ENCODE measurements at regions not wholly inside any gene's neighbourhood (a gene's known extent, or its start where the extent isn't known, plus 50 kb on each side); places are given as distances from the start of the nearest gene placed in this dataset.
"Not testable (repeated sequence)": the region's sequence is repeated elsewhere in the genome, so short reads cannot be mapped to it uniquely, and the experiment has no call there.

DNA sequence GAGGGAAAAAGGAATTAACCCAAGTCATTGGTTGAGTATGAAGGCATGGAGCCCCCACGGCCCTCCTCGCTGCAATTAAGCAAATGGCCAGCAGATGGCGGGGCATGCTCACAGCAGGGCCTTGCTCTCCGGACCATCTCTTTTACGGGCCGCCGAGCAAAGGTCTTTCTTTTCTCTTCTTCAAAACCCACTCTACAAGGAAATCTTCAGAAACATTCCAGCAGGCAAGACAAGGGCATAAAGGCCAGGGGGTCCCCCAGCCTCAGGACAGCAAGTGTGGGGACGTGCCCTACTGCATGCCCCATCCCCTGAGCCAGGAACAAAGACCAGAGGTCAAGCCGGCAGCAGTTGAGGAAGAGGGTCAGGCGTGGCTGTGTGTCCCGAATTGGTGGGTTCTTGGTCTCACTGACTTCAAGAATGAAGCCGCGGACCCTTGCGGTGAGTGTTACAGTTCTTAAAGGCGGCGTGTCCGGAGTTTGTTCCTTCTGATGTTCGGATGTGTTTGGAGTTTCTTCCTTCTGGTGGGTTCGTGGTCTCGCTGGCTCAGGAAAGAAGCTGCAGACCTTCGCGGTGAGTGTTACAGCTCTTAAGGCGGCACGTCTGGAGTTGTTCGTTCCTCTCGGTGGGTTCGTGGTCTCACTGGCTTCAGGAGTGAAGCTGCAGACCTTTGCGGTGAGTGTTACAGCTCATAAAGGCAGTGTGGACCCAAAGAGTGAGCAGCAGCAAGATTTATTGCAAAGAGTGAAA is 59.6 kb upstream of the TOP1 start:
- 60% methylated on average over 20 of the region's 28 CpGs; no CpG with 5 or more reads in 1 of the 2 experiments for WGBS, 2 experiments (ENCODE audit: extremely low coverage in 1 of 2, insufficient coverage in 1 of 2, insufficient read length in 1 of 2, insufficient replicate concordance in 2 of 2, low coverage in 1 of 2, low lambda C conversion rate in 2 of 2, missing lambda C conversion rate in 1 of 2)

More for the DNA sequence above, 59.6 kb upstream of the TOP1 start:
- peak overlapping the region in 1 of 2 experiments; percentile 60; a peak in 3 of 4 replicates for H3K4me2 ChIP-seq (ENCODE audit: insufficient read depth in 1 of 2, low read depth in 2 of 2, low read length in 2 of 2)
- not testable (repeated sequence) for H3K4ac ChIP-seq (replicated peaks; ENCODE audit: insufficient read length, low read depth, low read length); H3K27ac ChIP-seq (ENCODE audit: low read depth, low read length); H3K23ac ChIP-seq (ENCODE audit: insufficient read length); H4K5ac ChIP-seq (ENCODE audit: insufficient read length, low read depth, low read length); H3K4me1 ChIP-seq (replicated peaks in 1 of 4; ENCODE audit: control insufficient read depth in 3 of 4, insufficient read depth in 4 of 4, low read length in 3 of 4); H2BK120ac ChIP-seq (replicated peaks; ENCODE audit: low read depth, low read length); H3K27me3 ChIP-seq (replicated peaks in 1 of 4; ENCODE audit: control insufficient read depth in 3 of 4, extremely low read depth in 1 of 4, insufficient read depth in 3 of 4, low read length in 3 of 4); H4K91ac ChIP-seq (replicated peaks; ENCODE audit: insufficient read length, low read length); H3K56ac ChIP-seq (replicated peaks; ENCODE audit: insufficient read length, low read depth, low read length); H3K14ac ChIP-seq (ENCODE audit: insufficient read length); H3K9me3 ChIP-seq (ENCODE audit: insufficient read depth in 2 of 2, low read depth in 1 of 2, low read length in 1 of 2); H3K9ac ChIP-seq (replicated peaks in 1 of 4; ENCODE audit: extremely low read depth in 1 of 4, low read depth in 3 of 4, low read length in 3 of 4); H3K36me3 ChIP-seq (ENCODE audit: control insufficient read depth in 2 of 4, insufficient read depth in 4 of 4, low read length in 3 of 4); H3K79me1 ChIP-seq (ENCODE audit: low read depth, low read length); H2BK20ac ChIP-seq (ENCODE audit: low read length); H2AK5ac ChIP-seq (ENCODE audit: low read depth, low read length); H3K79me2 ChIP-seq (ENCODE audit: control insufficient read depth in 1 of 2, insufficient read depth in 2 of 2, low read length in 2 of 2); H2BK12ac ChIP-seq (ENCODE audit: low read depth, low read length); H4K20me1 ChIP-seq (replicated peaks in 1 of 2; ENCODE audit: control insufficient read depth in 1 of 2, insufficient read depth in 2 of 2, low read length in 2 of 2); H2BK5ac ChIP-seq (ENCODE audit: low read depth, low read length); H3K23me2 ChIP-seq (ENCODE audit: low read depth, low read length); FAIRE-seq
- ChIA-PET POLR2A (ENCODE audit: partially characterized antibody) (interaction anchor here (1.0 kb wide), 1 partner anchor 127 kb away, joined by 3 read pairs; no protein-coding TSS in a partner anchor), CTCF (ENCODE audit: partially characterized antibody) (interaction anchor here (0.6 to 6.4 kb wide), 50 partner anchors 9 to 1847 kb away, joined by 3 to 99 read pairs (median 4); partner anchors contain the start of gene LPIN3)
- peak; percentile 50 to 98 for DNase-seq (ENCODE audit: low read depth in 1 of 2, low spot score in 2 of 2)
- peak overlapping the region; percentile 25; the same call in 1 of the 2 replicates for H2BK15ac ChIP-seq (ENCODE audit: low read length)
- peak overlapping the region; percentile 39; the same call in 1 of the 2 replicates for H3K18ac ChIP-seq (ENCODE audit: extremely low read depth, low read length)
- TF ChIP-seq, protein P1, sequence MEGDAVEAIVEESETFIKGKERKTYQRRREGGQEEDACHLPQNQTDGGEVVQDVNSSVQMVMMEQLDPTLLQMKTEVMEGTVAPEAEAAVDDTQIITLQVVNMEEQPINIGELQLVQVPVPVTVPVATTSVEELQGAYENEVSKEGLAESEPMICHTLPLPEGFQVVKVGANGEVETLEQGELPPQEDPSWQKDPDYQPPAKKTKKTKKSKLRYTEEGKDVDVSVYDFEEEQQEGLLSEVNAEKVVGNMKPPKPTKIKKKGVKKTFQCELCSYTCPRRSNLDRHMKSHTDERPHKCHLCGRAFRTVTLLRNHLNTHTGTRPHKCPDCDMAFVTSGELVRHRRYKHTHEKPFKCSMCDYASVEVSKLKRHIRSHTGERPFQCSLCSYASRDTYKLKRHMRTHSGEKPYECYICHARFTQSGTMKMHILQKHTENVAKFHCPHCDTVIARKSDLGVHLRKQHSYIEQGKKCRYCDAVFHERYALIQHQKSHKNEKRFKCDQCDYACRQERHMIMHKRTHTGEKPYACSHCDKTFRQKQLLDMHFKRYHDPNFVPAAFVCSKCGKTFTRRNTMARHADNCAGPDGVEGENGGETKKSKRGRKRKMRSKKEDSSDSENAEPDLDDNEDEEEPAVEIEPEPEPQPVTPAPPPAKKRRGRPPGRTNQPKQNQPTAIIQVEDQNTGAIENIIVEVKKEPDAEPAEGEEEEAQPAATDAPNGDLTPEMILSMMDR (IDR thresholded peaks at IDR 0.05; ENCODE audit: control extremely low read depth in 1 of 3, insufficient read depth in 1 of 3, low read depth in 1 of 3, low read length in 3 of 3), result peak; percentile 89 to 95 (median 94)
- TF ChIP-seq TEAD4 (IDR thresholded peaks at IDR 0.05; ENCODE audit: low read depth, low read length) (0 out of 2 replicates have a peak, but pooled peaks have one; percentile 35), RAD21 (IDR thresholded peaks at IDR 0.05 in 1 of 2, conservative IDR thresholded peaks at IDR 0.05 in 1 of 2; ENCODE audit: low read depth in 2 of 2, low read length in 2 of 2) (peak; percentile 97 to 99)
- H4K8ac ChIP-seq (ENCODE audit: extremely low read depth, insufficient read depth, low read length), result 0 out of 2 replicates have a peak overlapping the region, but pooled peaks have one; percentile 54
- H2AFZ ChIP-seq (ENCODE audit: low read length), result peak overlapping the region; percentile 86
- peak overlapping the region in 1 of 4 experiments; percentile 20; a peak in 1 of 8 replicates for H3K4me3 ChIP-seq (ENCODE audit: extremely low read depth in 1 of 4, insufficient read depth in 2 of 4, low read depth in 3 of 4, low read length in 4 of 4)
